NCI-H1417 treated with DMSO at 0.1 percent for 48 hours (cell line): ENCODE measurements at regions not wholly inside any gene's neighbourhood (a gene's known extent, or its start where the extent isn't known, plus 50 kb on each side); places are given as distances from the start of the nearest gene placed in this dataset.

Experiments
- DNase-seq: peaks from one replicate; lab custom pipeline; 2025; lab: John Stamatoyannopoulos, UW

DNA sequence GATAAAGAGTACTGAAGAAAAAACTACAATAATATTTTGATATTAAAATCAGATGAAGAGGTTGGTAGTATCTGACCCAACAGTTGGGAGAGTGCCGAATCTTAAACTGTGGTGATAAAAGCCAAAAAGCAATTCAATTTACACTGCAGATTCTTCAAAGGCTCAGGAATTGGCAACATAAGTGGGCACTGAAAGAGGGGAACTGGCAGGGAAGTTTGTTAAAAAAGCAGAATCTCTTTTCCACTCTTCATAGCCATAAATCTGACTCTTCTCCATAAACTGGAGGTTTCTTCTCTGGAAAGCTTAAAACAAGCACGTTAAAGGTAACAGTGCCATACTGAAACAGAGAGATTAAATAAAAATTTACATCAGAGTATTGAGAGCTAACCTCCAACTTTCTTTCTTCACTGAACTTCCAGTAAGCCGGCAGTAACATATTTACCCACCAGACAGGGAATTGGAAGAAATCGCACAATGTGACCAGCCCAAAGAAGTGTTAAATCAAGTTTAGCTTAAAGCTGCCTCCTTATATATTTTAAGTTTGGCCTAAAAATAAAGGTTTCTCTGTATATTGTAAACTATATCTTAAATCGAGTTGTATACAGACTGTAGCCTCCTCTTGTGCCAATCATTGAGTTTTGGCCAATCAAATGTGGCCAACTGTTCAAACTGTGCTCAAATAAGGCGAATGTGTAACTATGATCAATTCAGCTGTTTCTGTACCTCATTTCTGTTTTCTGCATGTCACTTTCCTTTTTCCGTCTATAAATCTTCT is 358.3 kb downstream of the NXPE2 start:
- DNase-seq = no peak

GRCh38 chr11:115042002-115042401 is 363.7 kb downstream of the NXPE2 start:
- no peak for DNase-seq

DNA sequence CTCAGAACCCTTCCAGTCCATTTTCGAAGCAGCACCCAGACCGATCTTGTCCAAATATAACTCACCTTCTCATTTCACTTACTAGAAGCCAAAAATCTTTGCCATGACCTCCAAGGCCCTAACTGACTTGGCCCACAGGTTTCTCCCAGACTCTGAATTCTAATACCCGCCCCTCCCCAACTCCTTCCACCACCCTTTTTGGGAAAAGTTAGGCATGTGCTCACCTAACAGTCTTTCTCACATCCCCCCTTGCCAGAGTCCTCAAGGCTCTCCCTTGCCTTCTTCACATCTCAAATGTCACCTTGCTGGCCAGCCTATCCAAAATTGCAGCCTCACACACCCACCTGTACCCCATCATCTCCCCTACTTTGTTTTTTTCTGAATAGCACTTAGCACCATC is 369.3 kb downstream of the NXPE2 start:
- no peak for DNase-seq

DNA sequence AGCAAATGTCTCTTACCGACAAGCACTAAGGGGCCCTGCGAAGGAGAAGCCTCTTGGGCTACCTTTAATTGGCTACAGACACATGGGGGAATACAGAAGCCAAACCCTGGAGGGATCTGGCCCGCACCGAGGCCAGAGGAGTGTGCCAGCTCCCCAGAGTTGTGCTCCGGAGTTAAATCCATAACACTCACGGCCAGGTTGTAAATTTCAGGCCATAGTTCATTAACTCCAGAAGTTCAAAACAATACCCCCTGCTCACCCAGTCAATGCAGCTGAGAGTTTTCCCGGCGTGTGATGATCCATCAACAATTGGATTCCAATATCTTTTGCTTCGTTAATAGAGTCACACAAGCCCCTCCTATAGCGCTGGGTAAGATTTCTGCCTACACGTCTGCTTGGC is 371.5 kb downstream of the NXPE2 start:
- DNase-seq = no peak

GRCh38 chr11:115050756-115051155 is 372.4 kb downstream of the NXPE2 start:
- DNase-seq = no peak

DNA sequence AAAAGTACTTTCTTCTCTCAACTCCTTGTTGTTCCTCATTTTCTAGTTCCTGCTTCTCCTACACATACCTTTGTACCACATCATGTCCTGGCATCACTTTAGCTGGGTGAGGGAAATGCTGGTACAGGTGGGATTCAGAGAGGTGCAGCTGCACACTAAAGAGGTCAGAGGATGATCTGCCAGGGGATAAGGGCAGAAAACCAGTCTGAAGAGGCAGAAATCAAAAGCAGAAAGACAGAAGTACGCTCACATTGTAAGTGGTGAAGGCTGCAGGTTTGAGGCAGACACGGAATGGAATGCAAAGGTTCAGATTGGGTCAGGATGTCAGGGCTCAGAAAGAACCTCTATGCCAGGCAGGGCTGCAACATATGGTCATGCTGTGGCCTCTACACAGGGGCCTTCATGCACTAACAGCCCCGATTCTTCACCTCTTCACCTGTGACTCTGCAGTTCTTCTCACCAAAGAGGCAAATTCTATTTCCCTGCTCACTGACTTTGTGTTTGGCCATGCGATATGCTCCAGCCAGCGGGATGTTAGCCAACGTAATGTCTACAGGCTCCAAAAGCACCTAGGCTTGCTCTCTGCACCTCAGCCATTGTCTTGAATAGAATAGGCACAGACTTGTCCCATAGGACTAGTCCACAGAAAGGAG is 373.7 kb downstream of the NXPE2 start:
- no peak for DNase-seq

DNA sequence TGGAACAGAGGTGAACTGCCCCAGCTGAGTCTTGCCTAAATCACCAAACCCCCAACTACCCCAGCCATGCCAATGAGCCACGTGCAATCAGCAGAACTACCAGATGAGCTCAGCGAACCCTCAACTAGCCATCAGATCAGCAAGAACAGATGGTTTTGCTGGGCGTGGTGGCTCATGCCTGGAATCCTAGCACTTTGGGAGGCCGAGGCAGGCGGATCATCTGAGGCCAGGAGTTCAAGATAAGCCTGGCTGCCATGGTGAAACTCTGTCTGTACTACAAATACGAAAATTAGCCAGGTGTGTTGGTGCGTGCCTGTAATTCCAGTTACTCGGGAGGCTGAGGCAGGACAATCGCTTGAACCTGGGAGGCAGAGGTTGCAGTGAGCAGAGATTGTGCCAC is 374.3 kb downstream of the NXPE2 start:
- no peak for DNase-seq

GRCh38 chr11:115054570-115055538 is 376.5 kb downstream of the NXPE2 start:
- peak; percentile 25 for DNase-seq

- DNase-seq = no peak
These were observed 378.2 kb downstream of the NXPE2 start for GRCh38 chr11:115056514-115056913.

- no peak for DNase-seq
These were observed 382.5 kb downstream of the NXPE2 start for GRCh38 chr11:115060840-115061239.

DNA sequence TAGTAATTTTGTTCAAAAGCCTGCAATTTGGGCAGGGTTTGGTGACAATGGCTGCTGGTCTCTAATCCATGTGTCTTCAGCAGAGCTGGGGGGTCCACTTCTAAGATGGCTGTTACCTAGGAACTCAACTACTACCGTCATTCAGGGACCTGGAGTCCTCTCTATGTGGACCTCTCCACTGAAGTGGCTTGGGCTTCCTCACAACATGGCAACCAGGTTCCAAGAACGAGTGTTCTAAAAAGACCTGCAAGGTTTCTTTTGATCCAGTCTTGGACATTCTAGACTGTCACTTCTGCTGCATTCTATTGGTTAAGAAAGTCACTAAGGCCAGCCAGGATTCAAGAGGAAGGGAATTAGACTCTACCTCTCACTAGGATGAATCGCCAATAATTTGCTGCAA is 387.0 kb downstream of the NXPE2 start:
- no peak for DNase-seq

DNA sequence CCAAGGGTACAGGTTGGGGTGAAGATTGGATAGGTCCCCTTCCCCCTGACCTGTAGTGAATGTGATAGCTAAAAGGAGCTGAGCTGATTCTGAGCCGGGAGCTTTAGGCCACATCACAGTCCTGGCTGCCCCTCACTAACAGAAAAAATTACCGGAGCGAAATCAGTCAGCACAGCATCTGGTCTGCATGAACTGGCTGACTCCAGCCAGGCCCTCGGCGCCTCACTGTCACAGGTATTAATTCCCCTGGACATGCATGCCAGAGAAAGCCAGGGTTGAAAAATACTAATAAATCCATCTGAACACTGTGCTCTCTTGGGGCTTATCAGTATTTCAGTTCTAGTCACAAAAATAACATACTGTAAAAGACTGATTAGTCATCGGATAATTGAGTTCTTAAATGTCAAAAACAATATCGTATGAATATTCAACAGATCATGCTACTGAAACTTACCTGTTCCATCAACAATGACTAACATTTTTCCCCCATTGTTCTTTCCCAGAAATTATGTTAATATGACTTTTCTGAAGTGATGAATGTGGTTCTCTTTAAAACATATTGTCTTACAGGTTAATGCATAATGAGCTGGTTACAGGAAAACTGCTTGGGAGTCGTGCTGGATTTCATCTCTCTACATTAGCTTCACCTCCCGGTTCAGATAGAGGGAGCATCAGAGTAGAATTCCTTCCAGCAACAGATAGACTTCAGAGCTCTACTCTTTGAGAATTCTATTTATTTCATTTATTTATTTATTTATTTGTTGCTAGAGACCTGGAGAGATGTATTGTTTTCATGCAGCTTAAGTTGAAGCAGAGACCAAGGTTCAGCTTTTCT is 387.7 kb downstream of the NXPE2 start:
- DNase-seq = no peak

DNA sequence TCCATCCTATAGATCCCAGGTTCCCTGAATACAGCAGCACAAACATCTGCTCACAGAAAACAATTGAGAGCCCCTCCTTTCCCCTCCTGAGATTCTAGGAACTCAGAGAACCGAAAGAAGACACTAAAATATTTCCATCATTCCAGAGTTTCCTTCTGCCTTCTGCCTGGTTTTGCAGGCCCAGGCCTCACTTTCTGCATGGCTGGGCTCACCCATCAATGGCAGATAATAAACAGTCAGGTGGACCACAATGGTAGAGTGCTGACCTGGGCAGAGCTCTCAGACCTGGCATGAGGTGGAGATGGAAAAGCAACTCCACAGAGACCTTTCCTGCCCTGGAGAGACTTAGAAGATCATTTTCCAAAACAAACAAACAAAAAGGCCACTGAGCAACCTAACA is 389.1 kb downstream of the NXPE2 start:
- DNase-seq = no peak

- no peak for DNase-seq
These were observed 389.7 kb downstream of the NXPE2 start for GRCh38 chr11:115067900-115068530.

- no peak for DNase-seq
These were observed 391.3 kb downstream of the NXPE2 start for GRCh38 chr11:115069599-115069998.

DNA sequence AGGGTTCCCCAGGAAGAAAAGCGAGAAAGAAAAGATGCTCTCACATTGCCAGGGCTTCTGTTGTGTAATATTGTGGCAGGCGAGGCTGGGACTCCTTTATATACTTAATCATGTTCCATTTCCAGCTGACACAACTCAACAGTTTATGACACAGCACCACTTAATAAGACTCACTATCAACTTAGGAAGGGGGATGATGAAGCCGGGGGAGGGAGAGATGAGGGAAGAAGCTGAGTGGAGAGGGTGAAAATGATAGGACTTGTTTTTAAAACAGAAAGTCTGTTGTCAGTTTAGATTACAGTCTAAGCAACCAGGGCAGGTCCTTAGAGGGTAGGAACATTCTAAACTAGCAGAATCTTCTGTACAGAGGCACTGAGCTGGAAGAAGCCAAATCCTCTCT is 397.0 kb downstream of the NXPE2 start:
- DNase-seq = no peak

DNA sequence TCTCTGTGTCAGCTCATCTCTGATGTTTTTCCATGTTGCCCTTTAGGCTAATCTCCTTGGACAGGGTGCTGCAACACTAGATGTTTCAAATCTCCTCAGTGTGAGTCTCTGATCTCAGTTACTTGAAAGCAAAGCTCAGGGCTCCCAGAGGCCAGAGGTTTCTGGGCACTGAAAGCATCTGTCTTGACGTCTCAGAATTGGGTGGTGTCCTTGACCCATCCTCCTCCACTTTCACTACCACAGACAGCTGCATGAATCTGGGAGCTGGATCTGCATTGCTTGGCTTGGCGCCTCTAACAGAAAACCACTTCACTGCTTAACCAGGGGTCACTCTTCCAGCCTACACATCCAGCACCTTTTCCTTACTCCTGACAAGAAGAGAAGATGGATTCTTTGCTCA is 399.4 kb downstream of the NXPE2 start:
- DNase-seq = no peak

GRCh38 chr11:115078461-115079438 is 400.4 kb downstream of the NXPE2 start:
- peak; percentile 71 for DNase-seq

- no peak for DNase-seq
These were observed 402.8 kb downstream of the NXPE2 start for GRCh38 chr11:115080923-115081680.
